HEK293 (cell line): ENCODE measurements at regions not wholly inside any gene's neighbourhood (a gene's known extent, or its start where the extent isn't known, plus 50 kb on each side); places are given as distances from the start of the nearest gene placed in this dataset.

ENCODE experiments used
- CTCF ChIA-PET: fragments of 350-600 bp; formaldehyde crosslinking; extraction: SDS; loops from one replicate; lab custom pipeline; 2021; ENCODE audit warnings: antibody characterized with exemption; lab: Yijun Ruan, JAX
- POLR2A ChIA-PET: fragments of 300-600 bp; formaldehyde crosslinking; extraction: SDS; loops from one replicate; lab custom pipeline; 2020; ENCODE audit warnings: antibody characterized with exemption, inconsistent platforms; lab: Yijun Ruan, JAX
- H3K27ac ChIP-seq: fragments of 200-500 bp; sonication (Bioruptor generic); 2 replicates; pipeline ENCODE4 v1.5.1; 2014; ENCODE audit warnings: low read depth, low read length, control low read depth, inconsistent platforms; ENCODE audit errors: extremely low read depth
- H3K36me3 ChIP-seq, 2 experiments: fragments of 200-500 bp in 1 of 2; sonication (Bioruptor generic) in 1 of 2; 1 replicate in 1 of 2; 2 replicates in 1 of 2; pipeline ENCODE4 v1.5.1; 2014 to 2017; ENCODE audit warnings: inconsistent platforms in 2 of 2, low read length in 2 of 2; ENCODE audit not compliant: control insufficient read depth in 2 of 2, insufficient read depth in 1 of 2
- H3K4me1 ChIP-seq: fragments of 200-500 bp; sonication (Bioruptor generic); 2 replicates; pipeline ENCODE4 v1.5.1; 2014; ENCODE audit warnings: mild to moderate bottlenecking, low read length, inconsistent platforms; ENCODE audit not compliant: control insufficient read depth, insufficient read depth
- H3K4me3 ChIP-seq: 2 replicates; pipeline ENCODE4 v1.5.1; 2011; ENCODE audit warnings: low read depth, mild to moderate bottlenecking, control low read depth, low read length, moderate library complexity
- H3K9me3 ChIP-seq: fragments of 200-500 bp; sonication (Bioruptor generic); 2 replicates; pipeline ENCODE4 v1.5.1; 2014; ENCODE audit warnings: low read depth, low read length, inconsistent platforms; ENCODE audit not compliant: control insufficient read depth, insufficient read depth
- EGR2 ChIP-seq: fragments of 450-650 bp; formaldehyde crosslinking; IDR thresholded peaks from 2 replicates; pipeline ENCODE4 v1.5.1; 2016; ENCODE audit warnings: low read depth, missing biosample characterization, missing genetic modification characterization
- GLI4 ChIP-seq: fragments of 450-650 bp; formaldehyde crosslinking; IDR thresholded peaks from 2 replicates; pipeline ENCODE4 v1.5.1; 2016; ENCODE audit warnings: missing biosample characterization, missing genetic modification characterization
- PRDM4 ChIP-seq: fragments of 450-650 bp; formaldehyde crosslinking; IDR thresholded peaks from 2 replicates; pipeline ENCODE4 v1.5.1; 2017; ENCODE audit warnings: missing biosample characterization, missing genetic modification characterization
- ZBTB49 ChIP-seq: fragments of 450-650 bp; formaldehyde crosslinking; IDR thresholded peaks from 2 replicates; pipeline ENCODE4 v1.5.1; 2016; ENCODE audit warnings: missing biosample characterization, missing genetic modification characterization, low read depth
- ZIC2 ChIP-seq: fragments of 450-650 bp; formaldehyde crosslinking; IDR thresholded peaks from 2 replicates; pipeline ENCODE4 v1.5.1; 2016; ENCODE audit warnings: missing biosample characterization, missing genetic modification characterization
- ZNF121 ChIP-seq: fragments of 450-650 bp; formaldehyde crosslinking; IDR thresholded peaks from 2 replicates; pipeline ENCODE4 v1.5.1; 2016; ENCODE audit warnings: missing biosample characterization, missing genetic modification characterization
- ZNF16 ChIP-seq: fragments of 450-650 bp; formaldehyde crosslinking; IDR thresholded peaks from 2 replicates; pipeline ENCODE4 v1.5.1; 2016; ENCODE audit warnings: low read depth, missing biosample characterization, missing genetic modification characterization
- ZNF202 ChIP-seq: fragments of 450-650 bp; formaldehyde crosslinking; IDR thresholded peaks from 2 replicates; pipeline ENCODE4 v1.5.1; 2016; ENCODE audit warnings: missing biosample characterization, missing genetic modification characterization, borderline replicate concordance
- ZNF214 ChIP-seq: fragments of 450-650 bp; formaldehyde crosslinking; IDR thresholded peaks from 2 replicates; pipeline ENCODE4 v1.5.1; 2017; ENCODE audit warnings: missing biosample characterization, mild to moderate bottlenecking, missing genetic modification characterization, borderline replicate concordance
- ZNF302 ChIP-seq: fragments of 450-650 bp; formaldehyde crosslinking; IDR thresholded peaks from 2 replicates; pipeline ENCODE4 v1.5.1; 2016; ENCODE audit warnings: missing biosample characterization, missing genetic modification characterization, low read depth
- ZNF350 ChIP-seq: fragments of 450-650 bp; formaldehyde crosslinking; IDR thresholded peaks from 2 replicates; pipeline ENCODE4 v1.5.0; 2017; ENCODE audit warnings: missing biosample characterization, mild to moderate bottlenecking, missing genetic modification characterization
- ZNF366 ChIP-seq: fragments of 450-650 bp; formaldehyde crosslinking; conservative IDR thresholded peaks from 2 replicates; pipeline ENCODE4 v1.5.1; 2016; ENCODE audit warnings: missing biosample characterization, missing genetic modification characterization
- ZNF416 ChIP-seq: fragments of 450-650 bp; formaldehyde crosslinking; IDR thresholded peaks from 2 replicates; pipeline ENCODE4 v1.5.1; 2016; ENCODE audit warnings: missing biosample characterization, missing genetic modification characterization
- ZNF48 ChIP-seq: fragments of 450-650 bp; formaldehyde crosslinking; IDR thresholded peaks from 2 replicates; pipeline ENCODE4 v1.5.1; 2016; ENCODE audit warnings: missing biosample characterization, missing genetic modification characterization
- ZNF529 ChIP-seq: fragments of 450-650 bp; formaldehyde crosslinking; IDR thresholded peaks from 2 replicates; pipeline ENCODE4 v1.5.1; 2017; ENCODE audit warnings: missing genetic modification characterization, missing biosample characterization; ENCODE audit not compliant: insufficient replicate concordance
- ZNF623 ChIP-seq: fragments of 450-650 bp; formaldehyde crosslinking; IDR thresholded peaks from 2 replicates; pipeline ENCODE4 v1.5.1; 2016; ENCODE audit warnings: missing biosample characterization, missing genetic modification characterization
- ZNF624 ChIP-seq: fragments of 450-650 bp; formaldehyde crosslinking; IDR thresholded peaks from 2 replicates; pipeline ENCODE4 v1.5.1; 2017; ENCODE audit warnings: missing biosample characterization, missing genetic modification characterization
- ZNF626 ChIP-seq: fragments of 450-650 bp; sonication (Bioruptor Pico); formaldehyde crosslinking; IDR thresholded peaks from 2 replicates; pipeline ENCODE4 v1.5.1; 2018; ENCODE audit warnings: missing biosample characterization, missing genetic modification characterization, inconsistent platforms
- ZNF629 ChIP-seq: fragments of 450-650 bp; formaldehyde crosslinking; IDR thresholded peaks from 2 replicates; pipeline ENCODE4 v1.5.1; 2017; ENCODE audit warnings: missing biosample characterization, missing genetic modification characterization
- ZNF677 ChIP-seq: fragments of 450-650 bp; IDR thresholded peaks from 2 replicates; pipeline ENCODE4 v1.5.0; 2018; ENCODE audit warnings: missing biosample characterization, mild to moderate bottlenecking, missing genetic modification characterization, moderate library complexity

- ChIA-PET CTCF (interaction anchor here (0.5 to 0.6 kb wide), 2 partner anchors 13 to 350 kb away, joined by 3 to 4 read pairs; no protein-coding TSS in a partner anchor), POLR2A (no interaction called here)
- no peaks in the 10 kb centered on the region for H3K36me3 ChIP-seq
- no peak overlapping the region for H3K27ac ChIP-seq
- H3K4me1 ChIP-seq = no peaks in the 10 kb centered on the region
- no peak overlapping the region for H3K4me3 ChIP-seq
- no peaks in the 10 kb centered on the region for H3K9me3 ChIP-seq
- TF ChIP-seq ZNF626 (tag by site-specific recombination) (no peak), PRDM4 (tag by site-specific recombination) (no peak), ZNF529 (tag by site-specific recombination) (no peak), ZNF48 (no peak), ZNF202 (tag by site-specific recombination) (no peak)
These were observed 73.5 kb downstream of the MDH1 start for GRCh38 chr2:63662028-63662804.

GRCh38 chr2:63663013-63663864 lies 74.5 kb downstream of the MDH1 start:
- no peak for TF ChIP-seq ZNF677 (tag by site-specific recombination)
- TF ChIP-seq ZIC2 (tag by site-specific recombination) = no peak
- TF ChIP-seq ZNF121 (tag by site-specific recombination) = no peak
- no peak for TF ChIP-seq ZNF624 (tag by site-specific recombination)
- TF ChIP-seq ZNF16 (tag by site-specific recombination) = no peak
- TF ChIP-seq GLI4 (tag by site-specific recombination) = no peak
- no peak for TF ChIP-seq ZBTB49 (tag by site-specific recombination)
- no peak for TF ChIP-seq ZNF214 (tag by site-specific recombination)
- TF ChIP-seq ZNF366 (tag by site-specific recombination) = no peak
- no peak for TF ChIP-seq EGR2 (tag by site-specific recombination)
- no peak for TF ChIP-seq ZNF302 (tag by site-specific recombination)
- no peak for TF ChIP-seq ZNF416 (tag by site-specific recombination)
- TF ChIP-seq ZNF623 (tag by site-specific recombination) = no peak
- TF ChIP-seq ZNF629 (tag by site-specific recombination) = no peak
- TF ChIP-seq ZNF350 (tag by site-specific recombination) = no peak
- Histone ChIP-seq H3K4me3 (no peak overlapping the region), H3K27ac (no peak overlapping the region), H3K36me3 (no peaks in the 10 kb centered on the region), H3K4me1 (no peaks in the 10 kb centered on the region), H3K9me3 (no peaks in the 10 kb centered on the region)
- POLR2A ChIA-PET = no interaction called here
- CTCF ChIA-PET = interaction anchor here (0.6 kb wide), 1 partner anchor 349 kb away, joined by 4 read pairs; no protein-coding TSS in a partner anchor
